ENCODE measurements at regions not wholly inside any gene's neighbourhood (a gene's known extent, or its start where the extent isn't known, plus 50 kb on each side); places are given as distances from the start of the nearest gene placed in this dataset.
"Not testable (repeated sequence)": the region's sequence is repeated elsewhere in the genome, so short reads cannot be mapped to it uniquely, and the experiment has no call there.

DNA sequence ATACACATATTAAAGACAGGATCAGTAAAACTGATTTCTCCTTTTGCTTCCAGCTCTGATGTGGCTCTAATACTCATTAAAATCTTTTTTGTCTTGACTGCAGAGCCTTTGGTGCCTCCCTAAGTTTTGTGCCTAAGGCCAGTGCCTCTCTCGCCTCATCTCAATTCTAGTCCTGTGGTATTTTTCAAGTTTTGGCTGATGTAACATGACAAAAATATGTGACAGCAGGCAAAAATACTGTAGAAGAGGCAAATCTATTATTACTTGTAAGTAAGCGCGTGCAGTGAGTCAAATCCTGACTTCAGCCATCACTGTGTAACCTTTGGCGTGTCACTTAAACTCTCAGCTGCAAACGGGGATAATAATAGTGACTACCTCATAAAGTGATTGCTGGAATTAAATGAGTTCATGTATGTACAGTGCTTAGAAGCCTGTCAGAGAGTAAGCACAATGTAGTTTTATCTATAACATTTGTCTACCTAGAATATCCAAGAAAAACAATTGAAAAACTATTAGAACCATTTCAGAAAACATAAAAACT, 74.0 kb downstream of the MAB21L3 start:
- DNase-seq (ENCODE audit: low spot score): no peak

DNA sequence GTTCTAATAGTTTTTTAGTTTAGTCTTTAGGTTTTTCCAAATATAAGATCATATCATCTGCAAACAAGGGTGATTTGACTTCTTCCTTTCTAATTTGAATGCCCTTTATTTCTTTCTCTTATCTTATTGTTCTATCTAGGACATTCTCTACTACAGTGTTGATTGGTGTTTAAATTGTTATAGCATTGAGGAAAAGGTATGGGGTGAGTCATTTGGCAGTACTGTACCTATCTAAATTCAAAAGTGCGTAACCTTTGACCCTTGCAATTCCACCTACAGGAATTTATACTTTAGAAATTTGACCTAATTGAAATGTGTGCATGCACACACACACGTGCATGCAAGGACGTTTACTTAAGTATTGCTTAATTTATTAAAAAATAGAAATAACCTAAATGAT, 78.3 kb downstream of the MAB21L3 start:
- DNase-seq (ENCODE audit: low spot score): no peak

DNA sequence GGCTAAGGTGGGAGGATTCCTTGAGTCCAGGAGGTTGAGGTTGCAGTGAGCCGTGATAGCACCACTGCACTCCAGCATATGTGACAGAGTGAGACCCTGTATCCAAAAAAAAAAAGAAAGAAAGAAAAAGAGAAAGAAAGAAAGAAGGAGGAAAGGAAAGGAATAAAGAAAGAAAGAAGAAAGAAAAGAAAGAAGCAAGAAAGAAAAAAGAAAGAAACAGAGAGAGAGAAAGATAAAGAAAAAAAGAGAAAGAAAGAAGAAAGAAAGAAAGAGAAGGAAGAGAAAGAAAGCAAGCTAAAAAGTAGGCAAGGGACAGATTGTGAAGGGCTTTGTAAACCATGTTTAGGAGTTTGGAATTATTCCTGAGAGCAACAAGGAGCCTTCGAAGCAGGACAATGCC, 80.1 kb downstream of the MAB21L3 start:
- no peak for DNase-seq (ENCODE audit: low spot score)

DNA sequence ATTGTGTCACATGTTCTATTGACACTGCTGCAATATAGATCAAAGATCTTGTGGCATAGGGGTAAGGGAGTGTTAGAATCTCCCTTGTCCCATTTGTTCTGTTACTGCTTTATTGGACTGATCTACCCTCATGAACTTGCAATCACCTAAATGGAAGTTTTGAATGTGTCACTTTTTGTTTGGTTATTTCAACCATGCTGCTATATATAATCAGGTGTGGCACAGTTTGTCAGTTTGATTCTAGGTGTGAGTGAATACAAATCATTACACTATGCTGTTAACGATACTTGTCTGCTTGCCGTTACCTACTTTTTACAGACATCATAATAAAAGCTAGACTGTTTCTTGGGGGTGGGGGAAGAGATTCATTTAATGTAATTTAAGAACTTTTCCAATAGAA, 82.6 kb downstream of the MAB21L3 start:
- no peak for DNase-seq (ENCODE audit: low spot score)

DNA sequence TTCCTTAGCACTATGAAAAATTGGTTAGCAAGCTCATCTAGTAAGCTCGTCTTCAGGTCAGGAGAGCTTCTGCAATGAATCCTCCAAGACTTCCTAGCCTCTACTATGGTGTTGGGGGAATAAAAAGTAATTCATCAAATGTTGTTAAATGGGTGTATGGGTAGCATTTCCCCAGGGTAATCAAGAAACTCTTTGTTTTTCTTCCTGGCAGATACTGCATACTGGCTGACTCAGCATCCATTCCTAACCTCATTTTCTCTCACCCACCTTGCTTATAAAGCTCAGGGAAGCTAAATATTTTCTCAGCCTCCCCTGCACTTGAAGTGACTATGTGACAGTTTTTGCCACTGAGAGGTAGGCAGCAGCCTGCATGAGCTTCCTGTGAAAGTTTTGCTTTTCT, 83.4 kb downstream of the MAB21L3 start:
- DNase-seq (ENCODE audit: low spot score): no peak

DNA sequence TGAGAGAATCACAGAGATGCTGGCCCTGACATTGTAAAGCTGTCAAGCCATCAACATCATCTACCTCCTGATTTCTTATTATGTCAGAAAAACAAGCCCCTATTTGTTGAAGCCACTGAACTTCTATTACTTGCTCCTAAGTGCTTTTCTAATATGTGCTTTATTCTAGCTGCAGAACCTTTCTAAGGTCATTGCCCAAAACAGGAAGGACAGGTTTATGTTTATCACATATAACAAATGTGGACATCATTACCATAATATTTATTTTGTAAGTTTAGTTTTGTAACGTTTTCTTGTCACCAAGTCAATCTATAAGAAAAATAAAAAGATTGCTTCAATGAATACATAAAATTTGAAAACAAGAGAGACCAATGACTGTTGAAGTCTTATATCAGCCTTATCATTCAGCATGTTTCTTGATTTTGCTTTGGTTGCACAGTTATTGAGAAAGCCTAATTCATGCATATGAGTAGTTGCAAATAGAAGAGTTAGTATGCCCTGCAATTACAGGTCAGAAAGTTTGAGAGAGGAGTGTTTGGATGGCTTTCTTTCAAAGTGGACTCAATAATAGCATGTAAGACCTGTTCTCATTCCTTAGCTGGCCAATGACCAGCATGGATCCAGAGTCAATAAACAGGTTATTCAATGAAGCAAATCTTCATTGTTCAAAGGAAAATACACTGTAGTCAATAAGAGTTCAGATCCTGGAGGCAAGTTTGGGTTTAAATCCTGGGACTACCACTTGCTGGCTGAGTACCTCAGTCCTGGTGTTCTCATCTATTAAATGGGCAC, 84.1 kb downstream of the MAB21L3 start:
- DNase-seq (ENCODE audit: low spot score): no peak

DNA sequence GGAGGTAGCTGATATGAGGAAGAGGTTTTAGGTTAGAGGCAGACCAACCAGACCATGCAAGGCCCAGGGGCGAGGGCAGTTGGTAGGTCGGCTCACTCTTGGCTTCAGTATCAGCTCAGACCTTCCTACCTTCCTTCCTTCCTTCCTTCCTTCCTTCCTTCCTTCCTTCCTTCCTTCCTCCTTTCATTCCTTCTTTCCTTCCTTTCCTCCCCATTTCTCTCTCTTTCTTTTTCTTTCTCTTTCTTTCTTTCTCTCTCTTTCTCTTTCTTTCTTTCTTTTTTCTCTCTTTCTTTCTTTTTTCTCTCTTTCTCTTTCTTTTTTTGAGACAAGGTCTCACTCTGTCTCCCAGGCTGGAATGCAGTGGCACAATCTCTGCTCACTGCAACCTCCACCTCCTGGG, 89.1 kb downstream of the MAB21L3 start:
- not testable (repeated sequence) for DNase-seq (ENCODE audit: low spot score)

DNA sequence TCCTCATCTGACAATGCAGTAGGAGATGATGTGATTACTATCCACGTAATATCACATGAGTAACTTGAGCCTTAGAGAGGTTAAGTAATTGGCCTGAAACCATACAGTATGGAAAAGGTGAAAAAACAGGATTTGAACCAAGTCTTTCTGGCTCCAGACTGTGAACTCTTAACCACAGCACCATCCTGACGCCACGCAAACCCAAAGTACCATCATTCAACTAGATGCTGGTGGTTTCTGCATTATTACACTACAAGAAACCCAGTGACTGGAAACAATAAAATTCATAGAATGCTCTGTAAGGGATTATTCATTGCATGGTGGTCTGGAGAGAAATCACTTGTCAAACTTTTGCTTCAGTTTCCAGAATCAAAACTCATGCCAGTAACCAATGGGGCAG, 90.7 kb downstream of the MAB21L3 start:
- no peak for DNase-seq (ENCODE audit: low spot score)

DNA sequence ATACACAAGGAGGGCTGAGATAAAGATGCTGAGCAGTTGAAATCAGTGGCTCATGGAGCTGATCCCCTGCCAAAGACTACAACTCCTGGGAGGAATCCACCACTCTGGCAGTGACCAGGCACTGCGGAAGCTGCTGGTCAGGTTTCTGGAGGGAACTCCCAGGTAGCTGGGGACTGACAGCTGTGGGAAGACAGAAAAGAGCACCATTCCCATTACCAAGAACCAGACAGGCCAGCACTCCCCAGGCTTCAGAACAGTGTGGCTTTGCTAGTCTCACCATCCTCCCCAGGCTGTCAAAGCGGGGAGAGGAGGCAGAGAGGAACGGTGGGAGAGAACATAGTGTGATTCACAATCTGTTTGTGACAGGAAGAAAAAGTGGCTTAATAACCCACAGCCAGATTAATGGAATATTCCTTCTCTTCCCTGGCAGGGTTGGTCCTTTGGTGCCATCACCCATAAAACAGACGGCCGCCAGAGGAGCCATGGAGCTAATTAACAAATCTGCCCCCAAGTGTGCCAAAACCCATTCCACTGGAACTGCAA, 92.1 kb downstream of the MAB21L3 start:
- DNase-seq (ENCODE audit: low spot score): no peak

DNA sequence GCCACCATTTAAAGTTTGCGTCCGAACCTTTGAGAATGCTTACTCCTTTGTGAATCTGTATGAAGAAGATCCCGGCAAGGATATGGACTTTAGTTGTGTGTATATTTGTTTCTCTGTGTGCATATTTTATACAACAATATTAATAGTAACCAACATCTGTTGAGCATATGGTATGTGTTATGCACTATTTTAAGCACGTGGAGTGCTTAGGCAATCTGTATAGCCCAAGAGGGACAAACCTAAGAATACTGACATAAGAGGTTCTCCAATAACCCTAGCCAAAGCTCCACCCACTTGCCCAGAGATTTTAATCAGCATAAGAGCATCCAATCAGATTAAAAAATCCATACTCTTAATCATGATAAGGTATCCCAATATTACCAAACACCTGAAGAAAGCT, 92.7 kb downstream of the MAB21L3 start:
- no peak for DNase-seq (ENCODE audit: low spot score)

DNA sequence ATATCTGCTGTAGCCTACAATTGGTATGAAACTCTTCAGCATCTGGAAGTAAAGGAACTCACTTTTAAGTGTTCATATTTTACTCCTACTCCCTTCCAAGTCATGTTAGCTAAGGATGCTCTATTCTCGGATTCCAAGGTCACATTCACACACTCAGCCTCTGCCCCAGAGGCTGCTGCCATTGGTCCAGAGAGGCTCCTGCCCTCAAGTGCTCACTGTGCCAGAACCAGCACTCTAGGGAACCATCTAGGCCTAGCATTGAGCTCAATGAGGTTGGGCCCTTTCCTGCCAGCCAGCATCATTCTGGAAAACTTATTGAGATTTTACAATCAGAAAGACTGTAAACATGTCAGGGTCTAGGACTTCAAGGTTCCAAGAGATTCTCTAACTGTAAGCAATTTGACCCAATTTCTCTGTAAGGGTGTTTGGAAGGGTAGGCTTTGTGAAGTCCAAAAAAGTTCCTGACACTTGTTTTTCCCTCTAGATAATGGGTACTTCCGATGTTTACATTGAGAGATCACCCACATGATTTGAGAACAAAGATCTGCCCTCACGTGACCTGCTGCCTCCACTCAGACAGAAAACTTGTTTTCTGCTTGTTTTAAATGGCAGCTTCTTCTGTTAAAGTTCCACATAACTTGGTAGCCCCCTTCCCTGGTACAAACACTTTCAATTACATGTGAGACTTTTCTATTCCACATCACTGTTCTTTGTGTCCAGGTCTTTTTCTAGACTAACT, 94.9 kb downstream of the MAB21L3 start:
- DNase-seq (ENCODE audit: low spot score): no peak

DNA sequence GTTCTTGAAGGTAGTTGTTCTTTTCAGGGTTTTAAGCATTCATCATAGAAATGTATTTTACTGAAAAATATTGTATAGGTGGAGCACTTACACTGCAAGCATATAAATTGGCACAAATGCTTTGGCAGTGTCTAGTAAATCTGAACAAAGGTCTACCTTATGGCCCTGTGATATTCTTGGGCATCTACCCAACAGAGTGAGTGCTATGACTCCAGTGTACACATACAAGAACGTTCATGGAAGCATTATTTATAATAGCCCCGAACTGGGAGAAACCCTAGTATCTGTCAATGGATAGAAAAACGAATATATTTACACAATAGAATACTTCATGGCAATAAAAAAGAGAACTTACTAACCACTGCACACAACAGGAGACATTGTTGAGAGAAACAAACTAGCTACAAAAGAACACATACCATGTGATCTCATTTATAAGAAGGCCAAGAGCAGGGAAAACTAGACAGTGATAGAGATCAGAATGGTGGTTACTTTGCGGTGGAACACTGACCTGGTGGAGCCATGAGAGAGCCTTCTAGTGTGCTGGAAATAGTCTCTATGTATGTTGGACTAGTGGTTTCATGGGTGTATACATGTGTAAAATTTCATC, 96.0 kb downstream of the MAB21L3 start:
- DNase-seq (ENCODE audit: low spot score): no peak

DNA sequence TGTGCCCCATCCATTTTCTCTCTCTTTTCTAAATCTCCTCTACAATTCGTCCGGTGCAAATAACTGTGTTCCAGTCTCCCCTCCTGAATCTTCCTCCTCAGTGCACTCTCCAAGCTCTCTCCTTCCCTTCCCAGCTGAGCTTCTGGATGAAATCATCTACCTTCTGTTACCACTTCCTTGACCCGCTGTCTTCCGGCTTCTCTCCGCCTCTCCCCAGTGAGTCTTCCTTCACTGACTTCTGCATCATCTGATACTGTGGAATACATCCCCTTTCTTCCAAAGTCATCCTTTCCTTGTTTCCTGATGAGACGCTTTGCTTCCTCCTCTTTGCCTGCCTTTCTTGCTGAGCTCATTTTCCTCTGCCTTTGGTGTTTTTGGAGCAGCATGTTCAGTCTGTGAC, 96.9 kb downstream of the MAB21L3 start:
- no peak for DNase-seq (ENCODE audit: low spot score)

DNA sequence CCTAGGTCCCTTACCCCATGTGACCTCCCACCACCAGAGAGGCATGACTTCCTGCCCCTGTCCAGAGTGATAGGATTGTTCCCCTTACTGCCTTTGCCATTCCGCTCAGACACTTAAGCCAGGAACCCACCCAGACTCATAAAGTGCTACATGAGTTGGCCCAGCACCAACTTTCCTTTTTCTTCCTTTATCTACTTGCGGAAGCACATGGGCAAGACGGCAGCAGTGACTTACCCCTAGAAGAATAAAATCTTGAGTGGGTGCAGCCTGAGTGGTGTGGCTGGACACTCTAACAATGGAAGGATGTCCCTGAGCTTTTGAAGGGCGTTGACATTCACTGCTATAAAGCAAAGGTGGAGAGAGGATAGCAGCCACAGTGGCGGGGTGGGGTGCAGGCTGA, 100.1 kb downstream of the MAB21L3 start:
- no peak for DNase-seq (ENCODE audit: low spot score)

DNA sequence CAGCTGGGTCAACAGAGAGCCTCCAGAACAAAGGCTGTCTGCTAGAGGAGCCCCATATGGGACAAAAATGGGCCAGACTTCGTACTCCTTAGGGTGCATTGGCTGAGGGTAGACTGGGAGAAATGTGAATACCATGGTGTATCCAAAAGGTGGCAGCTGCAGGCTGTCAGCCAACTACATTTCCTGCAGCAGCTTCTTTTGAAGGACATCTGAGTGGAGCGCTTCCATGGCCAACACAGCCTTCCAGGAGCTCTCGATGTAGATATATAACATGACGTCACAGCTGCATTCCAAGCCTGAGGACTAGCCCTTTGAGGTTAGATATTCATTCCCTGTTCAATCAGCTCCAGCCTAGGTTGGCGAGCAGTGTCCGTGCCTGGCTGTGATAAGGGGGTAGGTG, 107.7 kb downstream of the MAB21L3 start:
- DNase-seq (ENCODE audit: low spot score): no peak

DNA sequence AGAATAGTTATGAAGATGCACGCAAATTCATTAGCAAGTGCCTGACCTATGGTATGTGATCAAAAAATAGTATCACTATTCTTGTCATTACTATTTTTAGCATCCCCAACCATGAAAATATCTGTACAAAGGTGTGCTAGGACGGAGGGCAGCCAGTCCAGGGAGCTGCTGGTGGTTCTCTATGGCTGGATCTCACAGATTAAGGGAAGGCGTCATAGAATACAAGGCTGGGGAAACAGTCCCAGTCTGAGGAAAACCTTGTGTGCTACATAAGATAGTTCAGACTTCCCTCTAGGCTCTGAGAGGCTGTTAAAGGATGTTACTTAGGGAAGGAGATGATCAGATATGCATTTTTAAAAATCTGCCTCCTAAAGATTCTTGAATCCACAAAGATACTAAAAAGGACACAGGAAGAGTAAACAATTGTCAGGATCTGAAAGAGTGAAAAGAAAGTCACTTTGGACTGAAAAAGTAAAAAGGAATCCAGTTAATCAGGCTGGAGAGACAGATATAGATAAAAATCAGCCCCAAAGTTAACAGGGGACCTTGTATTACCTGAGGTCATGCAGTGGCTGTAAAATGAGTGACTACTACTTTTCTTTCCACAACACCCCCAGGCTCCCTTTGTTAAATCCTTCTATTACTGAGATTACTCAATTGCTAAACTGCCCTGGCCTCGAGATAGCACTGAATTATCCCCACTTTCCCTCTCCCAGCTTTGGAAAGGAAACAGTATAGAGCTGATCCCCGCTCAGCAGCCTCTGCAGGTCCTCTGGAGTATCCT, 108.6 kb downstream of the MAB21L3 start:
- no peak for DNase-seq (ENCODE audit: low spot score)

DNA sequence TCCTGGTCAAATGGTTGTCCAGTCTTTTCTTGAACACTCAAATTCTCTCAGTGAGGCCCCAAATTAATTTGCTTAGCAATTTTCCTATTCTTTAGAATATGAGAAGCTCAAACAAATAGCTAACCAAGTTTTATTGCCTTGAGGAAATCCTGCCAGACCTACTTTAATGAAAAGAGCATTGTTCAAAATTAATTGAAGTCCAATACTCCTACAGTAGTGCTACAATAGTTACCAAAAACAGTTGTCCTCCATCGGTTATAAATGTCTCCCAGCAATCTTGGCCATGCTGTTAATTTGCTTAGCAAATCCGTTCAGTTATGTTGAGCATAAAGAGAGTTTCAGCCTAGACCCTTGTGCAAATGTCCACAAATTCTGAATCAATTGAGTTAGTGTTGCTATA, 112.9 kb downstream of the MAB21L3 start:
- no peak for DNase-seq (ENCODE audit: low spot score)

DNA sequence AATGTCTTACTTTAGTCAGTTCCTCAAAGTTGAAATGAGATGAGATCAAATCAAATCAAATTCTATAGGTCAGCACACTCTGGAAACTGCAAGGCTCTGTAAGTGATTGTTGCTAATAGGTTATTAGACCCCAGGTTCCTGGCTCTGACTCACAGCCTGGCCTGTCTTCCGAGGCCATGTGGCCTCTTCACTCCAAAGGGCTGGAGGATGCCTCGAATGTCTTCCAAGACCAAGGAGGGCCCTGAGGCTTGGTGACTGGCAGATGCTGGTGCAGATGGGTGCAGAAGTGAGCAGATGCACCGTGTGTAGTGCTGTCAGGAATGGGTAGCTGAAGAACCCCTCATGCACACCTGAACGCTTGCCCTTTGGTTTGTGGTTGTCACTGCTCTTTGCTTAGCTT, 113.4 kb downstream of the MAB21L3 start:
- DNase-seq (ENCODE audit: low spot score): no peak

DNA sequence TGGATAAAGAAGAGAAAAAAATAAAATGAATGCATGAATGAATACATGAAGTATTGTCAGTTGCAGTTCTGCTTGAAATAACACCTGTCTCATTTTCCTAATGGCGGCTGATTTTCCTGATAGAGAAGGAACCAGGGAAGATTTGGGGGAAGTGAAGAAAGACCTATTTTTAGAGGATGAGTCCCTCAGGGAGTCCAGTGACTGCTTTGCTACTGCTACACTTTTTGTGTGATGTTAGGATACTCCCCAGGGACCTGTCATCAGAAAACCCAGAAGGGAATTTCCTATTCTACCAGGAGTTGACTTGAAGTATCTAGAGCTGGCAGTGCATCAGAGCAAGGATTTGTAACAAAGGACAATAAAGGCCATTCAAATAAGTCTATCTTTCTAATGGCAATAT, 114.8 kb downstream of the MAB21L3 start:
- DNase-seq (ENCODE audit: low spot score): no peak

DNA sequence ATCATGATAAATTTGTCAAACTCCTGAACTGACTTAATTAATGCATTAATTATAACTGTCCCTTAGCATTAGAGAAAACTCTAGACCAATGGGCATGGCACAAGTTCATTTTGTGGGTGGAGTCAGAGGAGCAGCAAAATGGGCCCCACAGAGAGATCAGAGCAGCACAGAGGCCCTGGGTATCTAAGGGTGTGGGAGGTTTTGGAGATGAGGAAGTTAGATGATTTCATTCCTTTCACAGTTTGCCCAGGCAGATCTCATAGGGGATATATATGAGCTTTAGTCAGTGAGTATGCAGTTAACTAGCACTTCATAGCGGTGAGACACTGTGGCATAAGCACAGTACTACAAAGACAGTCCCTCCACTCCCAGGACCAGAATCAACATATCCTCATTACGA, 117.3 kb downstream of the MAB21L3 start:
- no peak for DNase-seq (ENCODE audit: low spot score)

DNA sequence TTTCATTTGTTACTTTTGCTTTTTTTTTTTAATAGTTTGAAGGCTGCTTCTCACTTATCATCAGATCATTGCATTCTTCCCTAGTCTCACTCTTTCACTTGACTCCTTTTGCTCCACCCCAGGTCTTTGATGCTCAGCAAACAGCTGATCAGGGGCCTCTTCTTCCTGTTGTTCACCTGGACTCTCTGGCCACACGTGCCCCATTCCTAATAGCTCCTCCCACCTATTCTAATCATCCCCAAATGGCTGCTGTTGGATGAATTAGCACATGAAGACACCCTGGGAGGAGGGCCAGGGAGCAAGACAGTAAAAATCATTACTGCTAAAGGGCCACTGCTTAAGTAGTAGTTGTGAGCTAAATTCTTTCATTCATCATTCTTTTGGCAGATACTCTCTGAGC, 119.5 kb downstream of the MAB21L3 start:
- no peak for DNase-seq (ENCODE audit: low spot score)

DNA sequence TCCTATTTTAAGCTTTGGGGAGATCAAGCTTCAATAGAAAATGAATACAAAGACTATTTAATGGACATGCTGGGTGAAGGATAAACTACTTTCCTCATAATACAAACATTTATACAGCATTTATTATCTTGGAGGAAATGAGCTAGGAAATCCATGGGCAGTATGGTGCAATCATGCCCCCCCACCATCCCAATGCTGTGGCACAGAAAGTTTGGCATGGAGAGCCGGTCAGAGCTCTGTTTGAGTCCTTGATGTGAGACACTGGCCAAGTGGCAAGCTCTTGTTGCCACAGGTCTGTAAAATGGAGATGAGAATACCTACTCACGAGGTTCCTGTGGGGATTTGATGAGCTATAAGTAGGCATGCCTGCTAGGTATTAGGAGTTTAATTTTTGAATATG, 120.6 kb downstream of the MAB21L3 start:
- no peak for DNase-seq (ENCODE audit: low spot score)
